ENCODE measurements at regions not wholly inside any gene's neighbourhood (a gene's known extent, or its start where the extent isn't known, plus 50 kb on each side); places are given as distances from the start of the nearest gene placed in this dataset.

- TF ChIP-seq, protein P1, sequence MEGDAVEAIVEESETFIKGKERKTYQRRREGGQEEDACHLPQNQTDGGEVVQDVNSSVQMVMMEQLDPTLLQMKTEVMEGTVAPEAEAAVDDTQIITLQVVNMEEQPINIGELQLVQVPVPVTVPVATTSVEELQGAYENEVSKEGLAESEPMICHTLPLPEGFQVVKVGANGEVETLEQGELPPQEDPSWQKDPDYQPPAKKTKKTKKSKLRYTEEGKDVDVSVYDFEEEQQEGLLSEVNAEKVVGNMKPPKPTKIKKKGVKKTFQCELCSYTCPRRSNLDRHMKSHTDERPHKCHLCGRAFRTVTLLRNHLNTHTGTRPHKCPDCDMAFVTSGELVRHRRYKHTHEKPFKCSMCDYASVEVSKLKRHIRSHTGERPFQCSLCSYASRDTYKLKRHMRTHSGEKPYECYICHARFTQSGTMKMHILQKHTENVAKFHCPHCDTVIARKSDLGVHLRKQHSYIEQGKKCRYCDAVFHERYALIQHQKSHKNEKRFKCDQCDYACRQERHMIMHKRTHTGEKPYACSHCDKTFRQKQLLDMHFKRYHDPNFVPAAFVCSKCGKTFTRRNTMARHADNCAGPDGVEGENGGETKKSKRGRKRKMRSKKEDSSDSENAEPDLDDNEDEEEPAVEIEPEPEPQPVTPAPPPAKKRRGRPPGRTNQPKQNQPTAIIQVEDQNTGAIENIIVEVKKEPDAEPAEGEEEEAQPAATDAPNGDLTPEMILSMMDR (IDR thresholded peaks at IDR 0.05): no peak
- TF ChIP-seq ZFX (IDR thresholded peaks at IDR 0.05; ENCODE audit: borderline replicate concordance): no peak
These were observed 234.5 kb downstream of the LY86 start for GRCh38 chr6:6823030-6823429.

Data from 22Rv1 (cell line).